NCI-H1105 treated with DMSO at 0.1 percent for 48 hours (cell line): ENCODE measurements at regions not wholly inside any gene's neighbourhood (a gene's known extent, or its start where the extent isn't known, plus 50 kb on each side); places are given as distances from the start of the nearest gene placed in this dataset.

ENCODE experiments used
- DNase-seq: peaks from one replicate; lab custom pipeline; 2025; lab: John Stamatoyannopoulos, UW

GRCh38 chr19:31709476-31709875, 360.2 kb upstream of the TSHZ3 start:
- no peak for DNase-seq

GRCh38 chr19:31715249-31715945, 366.2 kb upstream of the TSHZ3 start:
- no peak for DNase-seq

GRCh38 chr19:31716826-31717225, 367.6 kb upstream of the TSHZ3 start:
- DNase-seq: peak; percentile 21

- DNase-seq: no peak
Observed at GRCh38 chr19:31717269-31717923, 368.2 kb upstream of the TSHZ3 start.

- DNase-seq: no peak
Observed at GRCh38 chr19:31718032-31718431, 368.8 kb upstream of the TSHZ3 start.

GRCh38 chr19:31718898-31719297, 369.7 kb upstream of the TSHZ3 start:
- DNase-seq: no peak

GRCh38 chr19:31723101-31723500, 373.9 kb upstream of the TSHZ3 start:
- DNase-seq: no peak

- no peak for DNase-seq
Observed at GRCh38 chr19:31725051-31725450, 375.8 kb upstream of the TSHZ3 start.

- DNase-seq: no peak
Observed at GRCh38 chr19:31727536-31727935, 378.3 kb upstream of the TSHZ3 start.

- no peak for DNase-seq
Observed at GRCh38 chr19:31730270-31730669, 381.0 kb upstream of the TSHZ3 start.

GRCh38 chr19:31733591-31733990, 384.4 kb upstream of the TSHZ3 start:
- DNase-seq: no peak

GRCh38 chr19:31742249-31742648, 393.0 kb upstream of the TSHZ3 start:
- DNase-seq: no peak

- DNase-seq: no peak
Observed at GRCh38 chr19:31745731-31746130, 396.5 kb upstream of the TSHZ3 start.

- DNase-seq: no peak
Observed at GRCh38 chr19:31749231-31749630, 400.0 kb upstream of the TSHZ3 start.

- no peak for DNase-seq
Observed at GRCh38 chr19:31759359-31759758, 410.1 kb upstream of the TSHZ3 start.

- DNase-seq: no peak
Observed at GRCh38 chr19:31761281-31761913, 412.2 kb upstream of the TSHZ3 start.

- DNase-seq: no peak
Observed at GRCh38 chr19:31770223-31770622, 421.0 kb upstream of the TSHZ3 start.

- no peak for DNase-seq
Observed at GRCh38 chr19:31772915-31773314, 423.7 kb upstream of the TSHZ3 start.

- no peak for DNase-seq
Observed at GRCh38 chr19:31781542-31781941, 432.3 kb upstream of the TSHZ3 start.

- DNase-seq: peak; percentile 50
Observed at GRCh38 chr19:31783592-31783991, 434.4 kb upstream of the TSHZ3 start.

GRCh38 chr19:31784671-31785101, 435.4 kb upstream of the TSHZ3 start:
- DNase-seq: no peak

GRCh38 chr19:31801611-31802010, 452.4 kb upstream of the TSHZ3 start:
- DNase-seq: peak; percentile 36

- no peak for DNase-seq
Observed at GRCh38 chr19:31803835-31804446, 454.7 kb upstream of the TSHZ3 start.
